DMS79 (cell line): ENCODE measurements at regions not wholly inside any gene's neighbourhood (a gene's known extent, or its start where the extent isn't known, plus 50 kb on each side); places are given as distances from the start of the nearest gene placed in this dataset.

ENCODE experiments used
- DNase-seq: peaks from one replicate; lab custom pipeline; 2025; lab: John Stamatoyannopoulos, UW

GRCh38 chr15:62444104-62445022 is 279.3 kb upstream of the C2CD4B start:
- DNase-seq, result no peak

GRCh38 chr15:62445244-62445643 is 280.2 kb upstream of the C2CD4B start:
- DNase-seq, result no peak

GRCh38 chr15:62446984-62447383 is 281.9 kb upstream of the C2CD4B start:
- no peak for DNase-seq

GRCh38 chr15:62447742-62448141 is 282.7 kb upstream of the C2CD4B start:
- DNase-seq, result no peak

GRCh38 chr15:62449638-62450037 is 284.6 kb upstream of the C2CD4B start:
- no peak for DNase-seq

- no peak for DNase-seq
Observed at GRCh38 chr15:62450061-62450460, 285.0 kb upstream of the C2CD4B start.

GRCh38 chr15:62452026-62452425 is 286.9 kb upstream of the C2CD4B start:
- DNase-seq, result no peak

GRCh38 chr15:62452667-62453066 is 287.6 kb upstream of the C2CD4B start:
- DNase-seq, result no peak

GRCh38 chr15:62453375-62453774 is 288.3 kb upstream of the C2CD4B start:
- DNase-seq, result no peak

GRCh38 chr15:62453981-62454380 is 288.9 kb upstream of the C2CD4B start:
- DNase-seq, result no peak

GRCh38 chr15:62454567-62455172 is 289.6 kb upstream of the C2CD4B start:
- DNase-seq, result no peak

- peak; percentile 54 for DNase-seq
Observed at GRCh38 chr15:62455441-62455921, 290.4 kb upstream of the C2CD4B start.

- peak; percentile 52 for DNase-seq
Observed at GRCh38 chr15:62456011-62456920, 291.2 kb upstream of the C2CD4B start.

- peak; percentile 43 for DNase-seq
Observed at GRCh38 chr15:62457100-62457499, 292.0 kb upstream of the C2CD4B start.

GRCh38 chr15:62459875-62460274 is 294.8 kb upstream of the C2CD4B start:
- no peak for DNase-seq

GRCh38 chr15:62462268-62462667 is 297.2 kb upstream of the C2CD4B start:
- DNase-seq, result no peak

- no peak for DNase-seq
Observed at GRCh38 chr15:62462721-62463120, 297.6 kb upstream of the C2CD4B start.

- DNase-seq, result no peak
Observed at GRCh38 chr15:62464705-62465104, 299.6 kb upstream of the C2CD4B start.

- DNase-seq, result no peak
Observed at GRCh38 chr15:62465173-62465572, 300.1 kb upstream of the C2CD4B start.

- peak; percentile 47 for DNase-seq
Observed at GRCh38 chr15:62469478-62469873, 304.4 kb upstream of the C2CD4B start.

GRCh38 chr15:62469874-62470688 is 305.0 kb upstream of the C2CD4B start:
- DNase-seq, result peak; percentile 47
